ENCODE measurements at regions not wholly inside any gene's neighbourhood (a gene's known extent, or its start where the extent isn't known, plus 50 kb on each side); places are given as distances from the start of the nearest gene placed in this dataset.

DNA sequence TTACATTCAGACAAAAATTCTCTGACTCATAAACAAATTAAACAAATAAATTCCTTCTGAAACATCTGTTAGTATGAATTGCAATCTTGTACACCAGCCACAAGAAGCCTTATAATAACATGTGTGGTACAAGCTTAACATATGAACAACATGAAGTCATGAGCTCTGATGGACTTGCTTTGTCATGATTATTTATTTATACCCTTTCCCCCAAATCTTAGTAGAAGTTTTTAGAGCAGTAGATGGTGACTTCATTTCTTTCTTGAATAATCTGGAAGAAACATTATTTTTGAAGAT is 633.4 kb downstream of the EPHA3 start:
- no peak overlapping the region for H2AK5ac ChIP-seq (ENCODE audit: low read depth, low read length)
- H3K79me2 ChIP-seq (ENCODE audit: control insufficient read depth in 1 of 2, insufficient read depth in 2 of 2, low read length in 2 of 2), result no peaks in the 10 kb centered on the region
- no peak overlapping the region for H2BK5ac ChIP-seq (ENCODE audit: low read depth, low read length)
- H3K23ac ChIP-seq (ENCODE audit: insufficient read length), result no peak overlapping the region
- no peak overlapping the region for H3K14ac ChIP-seq (ENCODE audit: insufficient read length)
- CTCF ChIA-PET (ENCODE audit: partially characterized antibody), result no interaction called here
- H3K79me1 ChIP-seq (ENCODE audit: low read depth, low read length), result no peaks in the 10 kb centered on the region
- FAIRE-seq (no peak), DNase-seq (ENCODE audit: low read depth in 1 of 2, low spot score in 2 of 2) (no peak)
- peaks cover 0 to 8% (median 0%) of the 10 kb centered on the region in 4 experiments; a peak in 1 of 7 replicates for H3K4me1 ChIP-seq (replicated peaks in 1 of 4; ENCODE audit: control insufficient read depth in 3 of 4, insufficient read depth in 4 of 4, low read length in 3 of 4)
- no peak overlapping the region for H4K5ac ChIP-seq (ENCODE audit: insufficient read length, low read depth, low read length)
- H2AFZ ChIP-seq (ENCODE audit: low read length), result no peak overlapping the region
- no peaks in the 10 kb centered on the region for H4K20me1 ChIP-seq (replicated peaks in 1 of 2; ENCODE audit: control insufficient read depth in 1 of 2, insufficient read depth in 2 of 2, low read length in 2 of 2)
- no peaks in the 10 kb centered on the region for H3K9me3 ChIP-seq (ENCODE audit: insufficient read depth in 2 of 2, low read depth in 1 of 2, low read length in 1 of 2)
- no peak overlapping the region for H3K4me3 ChIP-seq (ENCODE audit: extremely low read depth in 1 of 4, insufficient read depth in 2 of 4, low read depth in 3 of 4, low read length in 4 of 4)
- no peak overlapping the region for H3K9ac ChIP-seq (replicated peaks in 1 of 4; ENCODE audit: extremely low read depth in 1 of 4, low read depth in 3 of 4, low read length in 3 of 4)
- H3K4me2 ChIP-seq (ENCODE audit: insufficient read depth in 1 of 2, low read depth in 2 of 2, low read length in 2 of 2), result no peak overlapping the region
- no peak overlapping the region for H4K8ac ChIP-seq (ENCODE audit: extremely low read depth, insufficient read depth, low read length)
- no peak overlapping the region for H4K91ac ChIP-seq (replicated peaks; ENCODE audit: insufficient read length, low read length)
- no peaks in the 10 kb centered on the region for H3K27me3 ChIP-seq (replicated peaks in 1 of 4; ENCODE audit: control insufficient read depth in 3 of 4, extremely low read depth in 1 of 4, insufficient read depth in 3 of 4, low read length in 3 of 4)
- no peak overlapping the region for H3K4ac ChIP-seq (replicated peaks; ENCODE audit: insufficient read length, low read depth, low read length)
- H2BK12ac ChIP-seq (ENCODE audit: low read depth, low read length), result no peak overlapping the region
- no peak overlapping the region for H3K56ac ChIP-seq (replicated peaks; ENCODE audit: insufficient read length, low read depth, low read length)
- POLR2A ChIA-PET (ENCODE audit: partially characterized antibody), result no interaction called here
- no peak overlapping the region for H3K18ac ChIP-seq (ENCODE audit: extremely low read depth, low read length)
- H2BK120ac ChIP-seq (replicated peaks; ENCODE audit: low read depth, low read length), result no peak overlapping the region
- TF ChIP-seq NRF1 (IDR thresholded peaks at IDR 0.05; ENCODE audit: low read depth, low read length) (no peak), CEBPB (IDR thresholded peaks at IDR 0.05; ENCODE audit: low read depth, low read length) (no peak), TBP (IDR thresholded peaks at IDR 0.05; ENCODE audit: low read depth, low read length) (no peak), POLR2A (IDR thresholded peaks at IDR 0.05; ENCODE audit: control extremely low read depth in 1 of 2, low read depth in 2 of 2, low read length in 2 of 2) (no peak), MAFK (IDR thresholded peaks at IDR 0.05; ENCODE audit: low read depth, low read length) (no peak), SP1 (IDR thresholded peaks at IDR 0.05; ENCODE audit: low read depth, low read length) (no peak), POU5F1 (IDR thresholded peaks at IDR 0.05; ENCODE audit: low read depth, low read length) (no peak), JUN (IDR thresholded peaks at IDR 0.05; ENCODE audit: low read depth, low read length) (no peak), CBX5 (IDR thresholded peaks at IDR 0.05; ENCODE audit: low read depth, low read length) (no peak), FOSL1 (IDR thresholded peaks at IDR 0.05; ENCODE audit: insufficient read depth, low read depth, low read length) (no peak), ZNF274 (IDR thresholded peaks at IDR 0.05; ENCODE audit: borderline replicate concordance, extremely low read depth, low read length) (no peak), YY1 (IDR thresholded peaks at IDR 0.05; ENCODE audit: low read depth, low read length) (no peak), RBBP5 (IDR thresholded peaks at IDR 0.05; ENCODE audit: borderline replicate concordance, low read depth, low read length) (no peak), RXRA (IDR thresholded peaks at IDR 0.05; ENCODE audit: insufficient read depth, low read depth, low read length) (no peak)
- H2BK15ac ChIP-seq (ENCODE audit: low read length), result no peak overlapping the region
- no peaks in the 10 kb centered on the region for H3K36me3 ChIP-seq (ENCODE audit: control insufficient read depth in 2 of 4, insufficient read depth in 4 of 4, low read length in 3 of 4)
- no peak overlapping the region for H2BK20ac ChIP-seq (ENCODE audit: low read length)
- H3K23me2 ChIP-seq (ENCODE audit: low read depth, low read length), result no peaks in the 10 kb centered on the region
- H3K27ac ChIP-seq (ENCODE audit: low read depth, low read length), result no peak overlapping the region

All from H1 (cell line).